T47D (cell line): ENCODE measurements at regions not wholly inside any gene's neighbourhood (a gene's known extent, or its start where the extent isn't known, plus 50 kb on each side); places are given as distances from the start of the nearest gene placed in this dataset.

ENCODE experiments used
- DNase-seq, 2 experiments: peaks; one replicate each; pipeline versions ENCODE4 v3.0.0 to v3.0.0-alpha.2; 2011 to 2012; ENCODE audit warnings: low read depth in 1 of 2, low spot score in 1 of 2
- JUND ChIP-seq: IDR thresholded peaks from 2 replicates; pipeline ENCODE4 v1.6.1; 2012; ENCODE audit warnings: low read depth
- in situ Hi-C: cut with HindIII; loops from 2 replicates; pipeline ENCODE4 v1.10.0; 2016; ENCODE audit warnings: low sequenced_read_pairs, low pct_unique_long_range_greater_than_20kb

DNA sequence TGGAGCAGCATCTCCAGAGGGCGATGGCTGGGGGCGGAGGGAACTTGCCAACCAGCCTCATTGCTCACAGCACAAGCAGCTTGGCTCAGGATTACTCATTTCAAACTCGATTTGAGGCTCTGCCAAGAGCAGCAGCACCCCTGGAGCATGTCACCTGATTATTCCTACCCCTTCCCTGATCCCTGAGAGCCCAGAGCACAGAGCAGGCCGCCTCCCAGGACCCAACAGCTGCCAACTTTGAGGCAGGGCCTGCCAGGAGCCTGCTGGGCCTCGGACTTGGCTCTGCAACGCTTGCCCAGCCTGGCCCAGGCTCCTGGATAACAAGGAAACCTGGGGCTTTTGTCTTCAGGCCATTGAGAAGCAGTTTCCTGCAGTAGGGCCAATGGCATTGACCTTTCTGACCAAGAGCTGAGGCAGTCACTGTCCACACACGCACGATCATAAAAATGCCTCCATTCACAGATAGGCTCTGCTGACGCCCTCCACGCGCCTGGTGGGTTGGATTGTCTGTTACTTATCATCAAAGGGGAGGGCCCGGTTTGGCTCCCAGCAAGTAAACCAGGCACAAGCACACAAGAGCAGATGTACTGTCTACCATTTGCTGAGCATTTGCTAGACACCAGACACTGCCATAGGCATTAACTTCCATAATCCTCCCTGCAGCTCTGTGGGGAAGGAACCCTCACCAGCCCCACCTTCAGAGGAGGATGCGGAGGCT lies 406.6 kb upstream of the EEF2KMT start:
- no peak for DNase-seq
- in situ Hi-C loops = no loop called here
- no peak for TF ChIP-seq JUND

DNA sequence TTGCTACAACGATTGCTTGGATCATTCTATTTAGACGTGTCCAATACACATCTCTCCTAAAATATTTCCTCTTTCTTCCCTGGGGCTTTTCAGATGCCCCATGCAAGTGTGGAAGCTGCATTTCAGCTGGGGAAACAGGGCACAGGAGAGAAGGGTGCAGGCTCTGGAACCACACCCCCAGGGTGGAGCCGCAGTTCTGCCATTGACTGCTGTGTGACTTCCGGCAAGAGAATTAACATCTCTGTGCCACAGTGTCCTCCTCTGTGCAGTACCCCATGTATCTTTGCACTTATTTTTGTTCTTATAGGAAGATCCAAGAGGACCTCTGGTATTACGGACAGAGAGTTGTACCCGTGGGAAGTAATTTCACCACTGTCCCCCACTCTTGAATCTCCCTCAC lies 405.3 kb upstream of the EEF2KMT start:
- DNase-seq = no peak
- no peak for TF ChIP-seq JUND
- in situ Hi-C loops = no loop called here

DNA sequence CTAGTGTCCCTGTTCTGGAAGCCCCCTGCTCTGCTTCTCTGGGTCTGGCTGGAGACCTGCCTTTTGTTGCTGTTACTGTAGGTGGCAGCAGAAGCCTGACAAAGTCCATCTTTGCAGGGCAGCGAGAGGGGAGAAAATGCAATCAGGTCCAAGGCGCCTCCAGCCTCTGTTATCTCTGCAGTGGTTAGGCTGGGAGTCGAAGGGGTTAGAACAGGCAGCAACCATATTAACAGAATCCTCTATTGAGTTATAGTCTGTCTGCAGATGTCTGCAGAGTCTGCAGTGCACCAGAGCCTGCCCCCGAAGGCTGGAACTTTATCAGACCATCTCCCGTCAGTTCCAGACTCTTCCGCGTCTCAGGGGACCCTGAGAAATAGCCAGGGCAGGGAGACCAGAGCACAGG lies 404.9 kb upstream of the EEF2KMT start:
- no peak for TF ChIP-seq JUND
- in situ Hi-C loops = no loop called here
- peak; percentile 39 to 52 for DNase-seq

DNA sequence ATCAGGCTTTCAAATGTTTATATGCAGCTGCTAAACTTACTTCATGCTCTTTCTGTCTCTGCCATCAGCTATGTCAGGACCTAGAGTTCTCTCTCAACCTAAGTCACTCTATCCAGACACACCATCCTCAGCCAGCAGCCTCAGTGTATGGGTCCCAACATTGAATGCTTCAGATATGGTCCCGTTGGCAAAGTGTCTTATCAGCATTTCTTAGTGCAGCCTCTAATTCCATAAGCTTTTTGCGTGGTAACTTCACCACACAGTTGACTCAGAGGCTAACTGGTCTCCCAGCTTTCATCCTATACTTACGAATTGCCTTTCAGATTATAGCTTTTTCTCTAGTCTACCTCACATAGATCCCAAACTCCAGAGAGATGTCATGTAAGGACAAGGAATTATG lies 402.9 kb upstream of the EEF2KMT start:
- no peak for DNase-seq
- no peak for TF ChIP-seq JUND
- in situ Hi-C loops = no loop called here

DNA sequence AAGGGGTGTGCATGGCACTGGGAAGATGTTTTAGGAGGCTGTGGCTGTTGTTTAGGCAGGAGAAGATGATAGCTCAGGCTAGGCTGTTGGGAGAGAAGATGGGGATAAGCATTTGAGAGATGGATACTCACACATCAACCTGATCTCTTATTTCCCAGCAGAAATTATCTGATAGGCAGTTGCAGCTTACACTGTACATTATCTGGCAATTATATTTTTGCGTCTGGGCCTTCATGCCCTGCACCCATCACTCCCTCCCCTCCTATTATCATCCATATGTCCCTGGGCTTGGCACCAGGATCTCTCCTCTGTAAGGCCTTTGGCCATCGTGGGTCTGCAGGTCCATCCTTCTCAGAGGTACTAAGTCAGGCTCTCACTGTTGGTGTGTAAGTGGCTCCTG lies 401.0 kb upstream of the EEF2KMT start:
- in situ Hi-C loops = no loop called here
- DNase-seq = no peak
- TF ChIP-seq JUND = no peak

DNA sequence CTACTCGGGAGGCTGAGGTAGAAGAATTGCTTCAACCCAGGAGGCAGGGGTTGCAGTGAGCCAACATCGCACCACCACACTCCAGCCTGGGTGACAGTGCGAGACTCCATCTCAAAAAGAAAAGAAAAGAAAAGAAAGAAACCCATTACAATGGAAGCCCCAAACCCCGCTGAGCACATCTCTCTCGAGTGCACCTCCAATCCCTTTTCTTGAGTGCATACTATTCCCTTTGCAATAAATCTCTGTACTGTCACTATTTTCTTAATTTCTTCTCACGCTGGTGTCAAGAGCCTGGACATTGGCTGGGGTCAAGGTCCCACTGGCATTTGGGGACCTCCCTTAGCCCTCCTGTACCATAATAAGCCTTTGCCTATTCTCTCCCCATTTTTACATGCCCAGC lies 398.4 kb upstream of the EEF2KMT start:
- no peak for DNase-seq
- in situ Hi-C loops = no loop called here
- TF ChIP-seq JUND = no peak

DNA sequence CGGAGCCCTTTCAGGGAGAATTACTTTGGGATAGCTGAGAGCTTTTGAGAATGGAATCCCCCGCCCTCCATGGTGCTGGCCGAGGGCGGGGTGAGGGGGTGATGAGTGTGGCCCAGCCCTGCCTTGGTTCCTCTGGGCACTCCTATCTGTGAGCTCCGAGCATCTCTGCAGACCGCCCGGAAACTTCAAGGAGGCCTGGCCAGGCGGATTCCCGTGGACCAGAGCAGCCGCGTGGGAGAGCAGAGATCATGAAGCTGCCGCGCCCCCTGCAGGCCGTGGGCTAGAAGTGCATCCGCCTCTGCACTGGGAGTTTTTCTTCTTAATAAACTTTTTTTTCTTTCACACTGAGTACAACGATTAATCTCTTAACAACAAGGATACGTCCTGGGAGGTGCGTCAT lies 392.9 kb upstream of the EEF2KMT start:
- no peak for TF ChIP-seq JUND
- in situ Hi-C loops = no loop called here
- DNase-seq = peak; percentile 12 to 51

DNA sequence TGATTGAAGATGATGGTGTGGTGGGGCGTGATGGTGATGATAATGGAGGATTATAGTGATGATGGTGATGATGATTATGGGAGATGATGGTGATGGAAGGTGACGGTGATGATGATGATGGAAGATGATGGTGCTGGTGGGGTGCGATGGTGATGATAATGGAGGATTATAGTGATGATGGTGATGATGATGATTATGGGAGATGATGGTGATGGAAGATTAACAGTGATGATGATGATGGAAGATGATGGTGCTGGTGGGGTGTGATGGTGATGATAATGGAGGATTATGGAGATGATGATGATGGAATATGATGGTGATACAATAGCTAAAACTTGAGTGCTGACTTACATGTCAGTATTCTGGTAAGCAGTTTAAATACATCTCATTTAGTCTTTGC lies 391.0 kb upstream of the EEF2KMT start:
- no peak for DNase-seq
- in situ Hi-C loops = no loop called here
- TF ChIP-seq JUND = no peak

DNA sequence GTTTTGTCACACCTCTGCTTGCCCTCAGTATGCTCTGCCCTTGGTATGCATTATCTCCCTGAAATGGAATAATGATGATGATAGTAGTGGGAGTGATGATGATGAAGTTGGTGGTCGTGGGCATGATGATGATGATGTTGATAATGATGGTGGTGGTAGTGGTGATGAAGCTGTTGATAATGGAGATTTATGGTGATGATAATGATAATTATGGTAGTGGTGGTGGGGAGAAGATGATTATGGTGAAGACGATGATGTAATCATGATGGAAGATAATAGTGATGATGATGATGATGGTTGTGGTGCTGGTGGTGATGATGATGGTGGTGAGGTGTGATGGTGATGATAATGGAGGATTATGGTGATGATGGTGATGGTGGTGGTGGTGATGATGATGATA lies 390.1 kb upstream of the EEF2KMT start:
- no peak for DNase-seq
- in situ Hi-C loops = no loop called here
- TF ChIP-seq JUND = no peak

DNA sequence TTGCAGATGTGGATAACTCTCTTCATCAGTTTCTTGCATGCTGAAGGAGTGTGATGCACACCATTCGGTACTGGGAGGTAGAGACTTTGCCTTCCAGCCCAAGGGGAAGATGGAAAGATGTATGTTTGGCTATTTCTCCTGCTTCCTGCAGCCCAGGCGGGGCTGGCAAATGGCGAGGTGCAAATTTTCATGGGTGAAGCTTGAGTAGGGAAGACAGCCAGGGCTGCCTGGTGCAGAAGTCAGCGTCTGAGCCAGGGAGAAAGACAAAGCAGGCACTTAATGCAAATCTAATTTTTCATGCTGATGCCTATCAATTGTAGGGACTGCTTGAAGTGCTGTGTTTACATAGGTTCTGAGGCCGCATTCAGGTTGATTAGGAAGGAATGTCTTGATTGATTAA lies 384.7 kb upstream of the EEF2KMT start:
- no peak for DNase-seq
- in situ Hi-C loops = no loop called here

DNA sequence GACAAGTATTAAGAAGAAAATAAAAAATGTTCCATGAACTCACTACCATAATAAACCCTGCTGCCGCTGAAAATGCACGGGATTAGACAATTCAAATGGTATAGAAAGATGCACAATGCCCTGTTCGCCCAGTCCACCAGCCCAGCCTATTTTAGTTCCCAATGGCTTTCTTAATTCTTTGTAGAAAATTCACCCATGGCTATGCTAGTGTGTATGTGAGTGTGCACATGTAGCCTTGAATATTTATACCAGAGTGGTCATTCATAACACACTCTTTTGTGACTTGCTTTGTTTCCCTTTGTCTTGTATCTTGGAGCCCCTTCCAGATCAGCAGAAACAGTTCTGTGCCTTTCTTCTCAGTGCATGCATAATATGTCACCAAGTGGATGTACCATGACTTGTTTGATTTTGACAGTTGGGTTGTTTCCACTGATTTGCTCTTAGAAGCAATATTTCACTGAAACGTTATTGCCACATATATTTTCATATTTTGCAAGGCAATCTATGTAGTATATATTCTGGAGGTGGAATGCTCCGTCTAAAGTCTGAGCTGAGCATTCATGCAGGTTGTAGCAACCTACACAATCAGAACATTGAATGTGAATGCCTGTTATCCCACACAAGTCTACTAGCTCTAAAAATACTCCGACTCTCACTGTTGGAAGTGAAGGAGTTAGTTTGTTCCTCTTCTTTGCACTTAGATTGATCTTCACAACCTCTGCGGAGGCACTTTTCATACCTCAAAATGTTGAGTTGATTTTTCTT lies 383.0 kb upstream of the EEF2KMT start:
- no peak for DNase-seq
- TF ChIP-seq JUND = no peak
- in situ Hi-C loops = no loop called here

More for the DNA sequence above, 384.7 kb upstream of the EEF2KMT start:
- no peak for TF ChIP-seq JUND

DNA sequence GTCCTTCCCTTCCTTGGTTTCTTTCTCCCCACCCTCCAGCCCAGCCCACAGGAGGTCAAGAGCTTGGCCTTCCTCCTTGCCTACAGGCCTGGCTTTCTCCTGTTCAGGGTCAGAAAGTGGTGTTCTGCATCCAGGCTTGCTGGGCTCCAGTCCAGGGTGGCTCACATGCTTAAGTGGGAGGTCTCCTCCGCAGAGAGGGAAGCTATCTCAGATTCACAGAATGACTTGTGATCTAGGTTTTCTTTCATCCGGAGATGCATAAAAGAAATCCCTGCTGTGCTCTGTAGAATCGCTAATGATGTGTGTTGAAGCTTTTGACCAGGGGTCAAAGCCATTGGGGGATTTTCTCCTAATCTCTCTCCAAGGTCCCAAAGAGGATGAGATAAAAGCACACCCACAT lies 382.3 kb upstream of the EEF2KMT start:
- in situ Hi-C loops = no loop called here
- no peak for DNase-seq

DNA sequence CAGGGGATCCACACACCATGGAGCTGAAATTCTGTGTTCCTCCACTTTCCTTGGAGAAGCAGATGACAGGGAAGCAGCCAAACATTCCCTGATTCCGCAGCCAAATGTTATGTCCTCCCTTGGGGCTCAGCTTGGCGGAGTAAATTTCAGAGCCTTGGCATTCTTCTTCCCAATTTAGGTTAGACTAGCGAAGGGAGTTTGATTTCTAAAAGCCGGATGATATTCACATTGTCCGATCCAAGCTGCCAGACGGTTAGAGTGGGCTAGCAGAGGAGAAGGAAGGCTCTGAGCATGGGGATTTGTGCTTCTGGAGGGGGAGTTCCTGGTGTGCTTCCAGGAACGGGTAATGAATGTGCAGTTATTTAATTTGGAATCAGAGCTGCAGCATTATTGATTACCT lies 380.4 kb upstream of the EEF2KMT start:
- no peak for DNase-seq
- in situ Hi-C loops = no loop called here
- TF ChIP-seq JUND = no peak

More for the DNA sequence above, 382.3 kb upstream of the EEF2KMT start:
- no peak for TF ChIP-seq JUND

DNA sequence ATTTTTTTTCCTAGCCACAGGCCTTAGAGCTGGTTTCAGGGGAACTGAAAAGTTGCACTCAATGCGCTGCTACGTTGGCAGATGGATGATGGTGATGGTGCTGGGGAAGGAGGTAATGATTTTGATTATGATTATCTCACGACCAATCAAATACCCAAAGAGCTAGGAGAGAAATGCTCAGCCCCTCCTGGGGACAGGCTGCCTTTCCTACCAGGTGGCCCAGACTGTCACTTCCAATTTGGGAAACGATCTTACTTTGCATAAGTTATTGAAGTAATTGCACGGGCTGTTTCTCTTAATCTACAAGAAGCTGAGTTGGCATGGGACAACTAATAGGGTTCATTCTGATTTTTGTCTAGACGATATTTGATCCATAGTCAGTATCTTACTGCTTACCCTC lies 379.7 kb upstream of the EEF2KMT start:
- in situ Hi-C loops = no loop called here
- no peak for DNase-seq
- TF ChIP-seq JUND = no peak
